MM.1S (cell line): ENCODE measurements at regions not wholly inside any gene's neighbourhood (a gene's known extent, or its start where the extent isn't known, plus 50 kb on each side); places are given as distances from the start of the nearest gene placed in this dataset.

Experiments used
- DNase-seq: peaks from one replicate; pipeline ENCODE4 v3.0.0-alpha.2; 2015
- H2AFZ ChIP-seq: fragments of 300-600 bp; sonication (generic); 2 replicates; pipeline ENCODE4 v1.6.0; 2016; ENCODE audit warnings: antibody characterized with exemption, low read length
- H3F3A ChIP-seq: fragments of 300-600 bp; sonication (generic); 2 replicates; pipeline ENCODE4 v1.6.1; 2016; ENCODE audit warnings: mild to moderate bottlenecking, antibody characterized with exemption, low read length, moderate library complexity, mixed read lengths; ENCODE audit not compliant: insufficient read depth
- H3K27ac ChIP-seq: fragments of 300-600 bp; sonication (generic); 2 replicates; pipeline ENCODE4 v1.5.1; 2016; ENCODE audit warnings: mild to moderate bottlenecking, low read length
- H3K27me3 ChIP-seq: fragments of 300-600 bp; sonication (generic); replicated peaks from 2 replicates; pipeline ENCODE4 v1.6.0; 2016; ENCODE audit warnings: low read length; ENCODE audit not compliant: insufficient read depth
- H3K36me3 ChIP-seq: fragments of 300-600 bp; sonication (generic); replicated peaks from 2 replicates; pipeline ENCODE4 v1.6.1; 2016; ENCODE audit warnings: mild to moderate bottlenecking, low read length, mixed read lengths; ENCODE audit not compliant: insufficient read depth
- H3K4me1 ChIP-seq: fragments of 300-600 bp; sonication (generic); 2 replicates; pipeline ENCODE4 v1.6.1; 2016; ENCODE audit warnings: low read length, mixed read lengths
- H3K4me2 ChIP-seq: fragments of 300-600 bp; sonication (generic); 2 replicates; pipeline ENCODE4 v1.6.0; 2016; ENCODE audit warnings: low read depth, low read length
- H3K4me3 ChIP-seq: fragments of 300-600 bp; sonication (generic); 2 replicates; pipeline ENCODE4 v1.5.1; 2016; ENCODE audit warnings: low read length, mixed read lengths
- H3K79me2 ChIP-seq: fragments of 300-600 bp; sonication (generic); 2 replicates; pipeline ENCODE4 v1.6.1; 2016; ENCODE audit warnings: mixed run types, low read length, mixed read lengths
- H3K9ac ChIP-seq: fragments of 300-600 bp; sonication (generic); 2 replicates; pipeline ENCODE4 v1.6.1; 2016; ENCODE audit warnings: low read length, mixed read lengths
- H3K9me2 ChIP-seq: fragments of 300-600 bp; sonication (generic); replicated peaks from 2 replicates; pipeline ENCODE4 v1.6.1; 2016; ENCODE audit warnings: mild to moderate bottlenecking, low read length, mixed read lengths; ENCODE audit not compliant: insufficient read depth
- H3K9me3 ChIP-seq: fragments of 300-600 bp; sonication (generic); replicated peaks from 2 replicates; pipeline ENCODE4 v1.6.1; 2016; ENCODE audit warnings: mild to moderate bottlenecking, low read length, mixed read lengths; ENCODE audit not compliant: insufficient read depth
- H4K20me1 ChIP-seq: fragments of 300-600 bp; sonication (generic); 2 replicates; pipeline ENCODE4 v1.6.1; 2016; ENCODE audit warnings: mild to moderate bottlenecking, low read length, moderate library complexity, mixed read lengths; ENCODE audit not compliant: insufficient read depth
- EZH2 ChIP-seq: fragments of 300-600 bp; sonication (generic); optimal IDR thresholded peaks from 2 replicates; pipeline ENCODE3; 2017; ENCODE audit warnings: low read depth, mild to moderate bottlenecking, antibody characterized with exemption, low read length, mixed read lengths
- EZH2phosphoT487 ChIP-seq: fragments of 300-600 bp; sonication (generic); IDR thresholded peaks from 2 replicates; pipeline ENCODE4 v1.6.1; 2018; ENCODE audit warnings: antibody characterized with exemption, low read length
- TF ChIP-seq, protein P1 (sequence below): fragments of 300-600 bp; sonication (generic); IDR thresholded peaks from 2 replicates; pipeline ENCODE4 v1.5.1; 2016; ENCODE audit warnings: antibody characterized with exemption, low read length, mixed read lengths

GRCh38 chr12:108442067-108442466 is 73.0 kb upstream of the FICD start:
- H3K27me3 ChIP-seq = no peaks in the 10 kb centered on the region
- H3K9me3 ChIP-seq = no peaks in the 10 kb centered on the region
- no peaks in the 10 kb centered on the region for H3K9me2 ChIP-seq
- H3K79me2 ChIP-seq = no peaks in the 10 kb centered on the region
- no peak overlapping the region for H3K27ac ChIP-seq
- H3F3A ChIP-seq = no peaks in the 10 kb centered on the region
- TF ChIP-seq EZH2 = no peak
- TF ChIP-seq EZH2phosphoT487 = no peak
- TF ChIP-seq, protein P1, sequence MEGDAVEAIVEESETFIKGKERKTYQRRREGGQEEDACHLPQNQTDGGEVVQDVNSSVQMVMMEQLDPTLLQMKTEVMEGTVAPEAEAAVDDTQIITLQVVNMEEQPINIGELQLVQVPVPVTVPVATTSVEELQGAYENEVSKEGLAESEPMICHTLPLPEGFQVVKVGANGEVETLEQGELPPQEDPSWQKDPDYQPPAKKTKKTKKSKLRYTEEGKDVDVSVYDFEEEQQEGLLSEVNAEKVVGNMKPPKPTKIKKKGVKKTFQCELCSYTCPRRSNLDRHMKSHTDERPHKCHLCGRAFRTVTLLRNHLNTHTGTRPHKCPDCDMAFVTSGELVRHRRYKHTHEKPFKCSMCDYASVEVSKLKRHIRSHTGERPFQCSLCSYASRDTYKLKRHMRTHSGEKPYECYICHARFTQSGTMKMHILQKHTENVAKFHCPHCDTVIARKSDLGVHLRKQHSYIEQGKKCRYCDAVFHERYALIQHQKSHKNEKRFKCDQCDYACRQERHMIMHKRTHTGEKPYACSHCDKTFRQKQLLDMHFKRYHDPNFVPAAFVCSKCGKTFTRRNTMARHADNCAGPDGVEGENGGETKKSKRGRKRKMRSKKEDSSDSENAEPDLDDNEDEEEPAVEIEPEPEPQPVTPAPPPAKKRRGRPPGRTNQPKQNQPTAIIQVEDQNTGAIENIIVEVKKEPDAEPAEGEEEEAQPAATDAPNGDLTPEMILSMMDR = no peak
- H3K4me2 ChIP-seq = no peak overlapping the region
- no peaks in the 10 kb centered on the region for H4K20me1 ChIP-seq
- no peak overlapping the region for H2AFZ ChIP-seq
- no peak for DNase-seq
- no peaks in the 10 kb centered on the region for H3K4me1 ChIP-seq
- no peaks in the 10 kb centered on the region for H3K36me3 ChIP-seq
- no peak overlapping the region for H3K4me3 ChIP-seq
- no peak overlapping the region for H3K9ac ChIP-seq

DNA sequence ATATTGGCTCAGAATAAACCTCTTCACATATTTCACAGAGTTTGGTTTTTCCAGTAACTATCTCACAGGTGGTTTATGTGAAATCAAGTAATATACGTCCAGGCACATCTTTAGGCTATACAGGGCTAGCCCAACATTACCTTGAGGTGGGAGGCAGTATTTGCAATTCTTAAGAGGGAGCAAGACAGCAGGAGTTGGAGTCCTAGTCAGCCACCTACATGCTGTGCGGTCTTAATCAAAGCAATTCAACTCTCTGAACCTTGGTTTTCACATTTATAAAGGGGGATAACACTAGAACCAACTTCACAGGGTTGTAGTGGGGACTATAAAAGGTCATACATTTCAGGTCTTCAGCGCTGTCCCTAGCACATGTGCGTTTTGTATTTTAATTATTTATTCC is 73.5 kb upstream of the FICD start:
- Histone ChIP-seq H4K20me1 (no peaks in the 10 kb centered on the region), H3K27me3 (no peaks in the 10 kb centered on the region), H3K4me3 (no peak overlapping the region), H3K9me3 (no peaks in the 10 kb centered on the region), H3K9me2 (no peaks in the 10 kb centered on the region), H3K9ac (no peak overlapping the region), H3K36me3 (no peaks in the 10 kb centered on the region), H3K4me2 (no peak overlapping the region), H3K79me2 (no peaks in the 10 kb centered on the region), H3K27ac (no peak overlapping the region), H3K4me1 (no peaks in the 10 kb centered on the region), H3F3A (no peaks in the 10 kb centered on the region), H2AFZ (no peak overlapping the region)
- TF ChIP-seq EZH2 (no peak), EZH2phosphoT487 (no peak)
- TF ChIP-seq, protein P1 = no peak
- DNase-seq = no peak

DNA sequence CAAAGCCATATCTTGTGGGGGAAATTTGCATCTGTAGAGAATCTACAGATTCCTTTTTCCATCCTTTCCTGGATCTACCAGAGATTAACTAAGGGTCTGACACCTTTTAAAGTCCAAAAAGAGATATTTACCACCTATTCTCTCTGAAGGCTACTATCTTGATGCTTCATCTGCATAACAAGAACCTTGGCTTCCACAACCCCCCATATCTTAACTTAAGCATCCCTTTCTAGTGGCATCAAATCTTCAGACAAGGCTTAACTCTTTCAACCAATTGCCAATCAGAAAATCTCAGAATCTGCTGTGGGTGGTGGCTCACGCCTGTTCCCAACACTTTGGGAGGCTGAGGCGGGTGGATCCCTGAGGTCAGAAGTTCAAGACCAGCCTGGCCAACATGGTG is 74.3 kb upstream of the FICD start:
- no peaks in the 10 kb centered on the region for H3K4me1 ChIP-seq
- TF ChIP-seq EZH2 (no peak), EZH2phosphoT487 (no peak)
- TF ChIP-seq, protein P1 = no peak
- no peak overlapping the region for H3K4me2 ChIP-seq
- H3K79me2 ChIP-seq = no peaks in the 10 kb centered on the region
- DNase-seq = no peak
- no peak overlapping the region for H3K27ac ChIP-seq
- H3K9me3 ChIP-seq = no peaks in the 10 kb centered on the region
- no peaks in the 10 kb centered on the region for H4K20me1 ChIP-seq
- no peak overlapping the region for H3K4me3 ChIP-seq
- H3K36me3 ChIP-seq = no peaks in the 10 kb centered on the region
- no peak overlapping the region for H2AFZ ChIP-seq
- no peak overlapping the region for H3K9ac ChIP-seq
- no peaks in the 10 kb centered on the region for H3K9me2 ChIP-seq
- no peaks in the 10 kb centered on the region for H3F3A ChIP-seq
- no peaks in the 10 kb centered on the region for H3K27me3 ChIP-seq
